Activated CD4-positive, alpha-beta T cell treated with anti-CD3 and anti-CD28 coated beads for 36 hours (primary cell): ENCODE measurements at regions not wholly inside any gene's neighbourhood (a gene's known extent, or its start where the extent isn't known, plus 50 kb on each side); places are given as distances from the start of the nearest gene placed in this dataset.
A peak's percentile ranks its signal among the peaks of the same experiment; 100 is the strongest.
"Not testable (repeated sequence)": the region's sequence is repeated elsewhere in the genome, so short reads cannot be mapped to it uniquely, and the experiment has no call there.

Experiments
- ATAC-seq: fragments of 200-7000 bp; cut with Tn5 transposase; one replicate; pipeline ENCODE4 v1.10.0; 2021; ENCODE audit warnings: mild to moderate bottlenecking, moderate library complexity
- CTCF ChIA-PET: fragments of 350-600 bp; sonication (Branson Sonifier 250); formaldehyde crosslinking; loops from one replicate; lab custom pipeline; 2021; ENCODE audit warnings: antibody characterized with exemption; lab: Charles Lee
- POLR2A ChIA-PET: fragments of 350-600 bp; sonication (Branson Sonifier 250); formaldehyde crosslinking; loops from one replicate; lab custom pipeline; 2021; ENCODE audit warnings: antibody characterized with exemption, inconsistent platforms; lab: Charles Lee
- DNase-seq: peaks from one replicate; pipeline ENCODE4 v3.0.0-alpha.2; 2020
- H3K27ac Mint-ChIP-seq: one replicate; pipeline ENCODE4 v1.8.0; 2021; ENCODE audit warnings: mixed read lengths
- H3K27me3 Mint-ChIP-seq: one replicate; pipeline ENCODE4 v1.8.0; 2021; ENCODE audit warnings: mixed read lengths
- H3K36me3 Mint-ChIP-seq: one replicate; pipeline ENCODE4 v1.8.0; 2021; ENCODE audit warnings: low read depth, mixed read lengths
- H3K4me1 Mint-ChIP-seq: one replicate; pipeline ENCODE4 v1.8.0; 2021; ENCODE audit warnings: mixed read lengths
- H3K4me3 Mint-ChIP-seq: one replicate; pipeline ENCODE4 v1.8.0; 2021; ENCODE audit warnings: mild to moderate bottlenecking, moderate library complexity, mixed read lengths
- H3K9me3 Mint-ChIP-seq: one replicate; pipeline ENCODE4 v1.8.0; 2021; ENCODE audit warnings: low read depth, mixed read lengths
- intact Hi-C, 2 experiments: fragments of 100-400 bp; cut with DNase I in 1 of 2; cut with micrococcal nuclease in 1 of 2; formaldehyde crosslinking; loops; one replicate each; pipeline versions ENCODE4 v1.14.2 to v1.15.1; 2022 to 2024; cut with DNase I, micrococcal nuclease

- no peak overlapping the region for H3K4me3 Mint-ChIP-seq
- intact Hi-C loops, result loop anchor here (2.0 to 10.0 kb wide), 7 partner anchors 45 to 1129 kb away; no protein-coding TSS in a partner anchor
- ATAC-seq (no peak), DNase-seq (no peak)
- ChIA-PET POLR2A (no interaction called here), CTCF (no interaction called here)
- H3K27me3 Mint-ChIP-seq, result no peaks in the 10 kb centered on the region
- peaks cover 1% of the 10 kb centered on the region for H3K36me3 Mint-ChIP-seq
- H3K27ac Mint-ChIP-seq, result peak overlapping the region; percentile 37
- H3K4me1 Mint-ChIP-seq, result peaks cover 74% of the 10 kb centered on the region
- H3K9me3 Mint-ChIP-seq, result no peaks in the 10 kb centered on the region
Observed at GRCh38 chrX:46324166-46324565, 221.1 kb downstream of the ZNF674 start.

- ATAC-seq, H3K36me3 Mint-ChIP-seq, CTCF ChIA-PET, H3K9me3 Mint-ChIP-seq, DNase-seq, H3K27me3 Mint-ChIP-seq, POLR2A ChIA-PET, H3K4me3 Mint-ChIP-seq: not testable (repeated sequence)
- intact Hi-C loops, result loop anchor here (5.0 to 10.0 kb wide), 6 partner anchors 46 to 1128 kb away; no protein-coding TSS in a partner anchor
- H3K27ac Mint-ChIP-seq, result peak overlapping the region; percentile 79
- peaks cover 80% of the 10 kb centered on the region for H3K4me1 Mint-ChIP-seq
Observed at GRCh38 chrX:46322929-46323328, 222.3 kb downstream of the ZNF674 start.

GRCh38 chrX:46321676-46322075 is 223.5 kb downstream of the ZNF674 start:
- Mint-ChIP-seq H3K36me3 (peaks cover 1% of the 10 kb centered on the region), H3K4me1 (peaks cover 80% of the 10 kb centered on the region), H3K27ac (peak overlapping the region; percentile 91), H3K4me3 (no peak overlapping the region), H3K9me3 (no peaks in the 10 kb centered on the region), H3K27me3 (no peaks in the 10 kb centered on the region)
- no peak for ATAC-seq
- ChIA-PET POLR2A (no interaction called here), CTCF (no interaction called here)
- DNase-seq, result no peak
- intact Hi-C loops, result loop anchor here (2.0 to 10.0 kb wide), 7 partner anchors 44 to 1127 kb away; no protein-coding TSS in a partner anchor

GRCh38 chrX:46319750-46320149 is 225.5 kb downstream of the ZNF674 start:
- ATAC-seq (no peak), DNase-seq (no peak)
- no peak overlapping the region for H3K4me3 Mint-ChIP-seq
- no peaks in the 10 kb centered on the region for H3K27me3 Mint-ChIP-seq
- ChIA-PET POLR2A (no interaction called here), CTCF (interaction anchor here (1.0 kb wide), 1 partner anchor 57 kb away, joined by 3 read pairs; no protein-coding TSS in a partner anchor)
- peaks cover 1% of the 10 kb centered on the region for H3K36me3 Mint-ChIP-seq
- peak overlapping the region; percentile 91 for H3K27ac Mint-ChIP-seq
- intact Hi-C loops, result loop anchor here (2.0 to 10.0 kb wide), 7 partner anchors 42 to 1125 kb away; no protein-coding TSS in a partner anchor
- peaks cover 65% of the 10 kb centered on the region for H3K4me1 Mint-ChIP-seq
- no peaks in the 10 kb centered on the region for H3K9me3 Mint-ChIP-seq

GRCh38 chrX:46318551-46318950 is 226.7 kb downstream of the ZNF674 start:
- Mint-ChIP-seq H3K27ac (no peak overlapping the region), H3K27me3 (no peaks in the 10 kb centered on the region), H3K4me3 (no peak overlapping the region), H3K9me3 (no peaks in the 10 kb centered on the region), H3K36me3 (peaks cover 1% of the 10 kb centered on the region), H3K4me1 (peaks cover 56% of the 10 kb centered on the region)
- no peak for DNase-seq
- ChIA-PET CTCF (no interaction called here), POLR2A (no interaction called here)
- intact Hi-C loops, result no loop called here
- no peak for ATAC-seq

- ChIA-PET POLR2A (no interaction called here), CTCF (no interaction called here)
- Mint-ChIP-seq H3K9me3 (no peaks in the 10 kb centered on the region), H3K4me1 (peaks cover 43% of the 10 kb centered on the region), H3K27me3 (no peaks in the 10 kb centered on the region), H3K27ac (no peak overlapping the region), H3K36me3 (no peaks in the 10 kb centered on the region), H3K4me3 (no peak overlapping the region)
- no peak for ATAC-seq
- intact Hi-C loops, result no loop called here
- DNase-seq, result no peak
Observed at GRCh38 chrX:46317163-46317562, 228.1 kb downstream of the ZNF674 start.

DNA sequence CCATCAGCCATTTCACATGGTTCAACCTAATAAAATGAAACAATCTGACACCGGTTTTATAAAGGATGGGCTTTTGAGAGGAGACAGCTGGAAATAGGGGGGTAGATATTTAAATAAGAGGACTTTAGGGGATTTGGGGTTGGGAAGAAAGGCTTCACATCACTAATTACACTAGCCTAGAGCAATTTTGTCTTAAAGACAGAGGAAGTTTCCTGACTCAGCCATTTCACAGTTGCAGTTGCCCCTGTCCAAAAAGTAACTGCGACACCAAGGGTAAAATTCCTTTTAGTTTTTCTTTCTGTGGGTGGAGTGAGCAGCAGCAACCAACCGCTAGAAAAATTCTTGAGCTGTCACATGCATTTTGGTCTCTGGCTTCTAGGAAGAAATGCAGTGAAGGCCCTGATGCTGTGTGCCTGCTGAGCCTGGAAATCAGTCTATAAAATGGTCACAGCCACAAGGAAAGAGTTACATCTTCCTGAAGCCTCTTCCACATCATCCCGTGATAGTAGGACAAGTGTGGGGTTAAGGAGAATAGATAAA is 233.6 kb downstream of the ZNF674 start:
- H3K4me1 Mint-ChIP-seq, result peaks cover 16% of the 10 kb centered on the region
- no peak overlapping the region for H3K4me3 Mint-ChIP-seq
- ATAC-seq (no peak), DNase-seq (no peak)
- H3K27ac Mint-ChIP-seq, result peak overlapping the region; percentile 14
- H3K36me3 Mint-ChIP-seq, result no peaks in the 10 kb centered on the region
- no peaks in the 10 kb centered on the region for H3K9me3 Mint-ChIP-seq
- CTCF ChIA-PET, result no interaction called here
- POLR2A ChIA-PET, result no interaction called here
- intact Hi-C loops, result loop anchor here in 1 of 2 experiments (1.0 kb wide), 1 partner anchor 14 kb away; no protein-coding TSS in a partner anchor
- H3K27me3 Mint-ChIP-seq, result no peaks in the 10 kb centered on the region

DNA sequence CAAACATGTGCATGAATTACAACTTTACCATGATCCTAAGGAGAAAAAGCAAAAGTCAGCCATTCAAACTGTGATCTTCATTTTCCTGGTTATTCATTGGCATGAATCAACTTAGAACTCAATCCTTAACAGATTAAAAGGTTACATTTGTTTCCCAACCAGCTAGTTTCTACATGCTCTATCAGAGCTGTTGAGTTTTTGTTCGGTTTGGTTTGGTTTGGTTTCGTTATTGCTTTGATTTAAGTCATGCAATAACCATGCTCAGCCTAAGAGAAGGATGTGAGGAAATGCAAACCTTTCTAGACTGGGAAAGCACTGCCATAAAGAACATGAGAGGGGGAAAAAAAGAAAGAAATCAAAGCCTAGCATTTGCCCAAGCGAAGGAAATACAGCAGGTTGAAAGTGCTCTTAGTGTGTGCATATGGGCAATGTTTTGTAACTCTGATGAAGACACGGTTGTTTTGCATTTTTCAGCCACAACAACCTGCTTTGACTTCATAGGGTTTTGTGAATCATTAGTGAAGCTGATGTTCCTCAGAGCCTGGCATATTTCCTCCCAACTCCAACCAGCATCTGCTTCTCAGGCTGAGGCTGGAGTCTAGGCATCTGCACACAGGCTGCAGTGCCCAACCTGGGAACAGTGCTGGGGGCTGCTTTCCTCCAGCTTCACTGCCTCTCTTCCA is 234.3 kb downstream of the ZNF674 start:
- H3K4me3 Mint-ChIP-seq, result no peak overlapping the region
- ChIA-PET POLR2A (no interaction called here), CTCF (no interaction called here)
- H3K4me1 Mint-ChIP-seq, result peaks cover 16% of the 10 kb centered on the region
- peak; percentile 84 for ATAC-seq
- intact Hi-C loops, result loop anchor here in 1 of 2 experiments (1.0 kb wide), 1 partner anchor 14 kb away; no protein-coding TSS in a partner anchor
- no peak for DNase-seq
- H3K27ac Mint-ChIP-seq, result peak overlapping the region; percentile 62
- no peaks in the 10 kb centered on the region for H3K27me3 Mint-ChIP-seq
- H3K36me3 Mint-ChIP-seq, result no peaks in the 10 kb centered on the region
- peaks cover under 1% of the 10 kb centered on the region for H3K9me3 Mint-ChIP-seq

DNA sequence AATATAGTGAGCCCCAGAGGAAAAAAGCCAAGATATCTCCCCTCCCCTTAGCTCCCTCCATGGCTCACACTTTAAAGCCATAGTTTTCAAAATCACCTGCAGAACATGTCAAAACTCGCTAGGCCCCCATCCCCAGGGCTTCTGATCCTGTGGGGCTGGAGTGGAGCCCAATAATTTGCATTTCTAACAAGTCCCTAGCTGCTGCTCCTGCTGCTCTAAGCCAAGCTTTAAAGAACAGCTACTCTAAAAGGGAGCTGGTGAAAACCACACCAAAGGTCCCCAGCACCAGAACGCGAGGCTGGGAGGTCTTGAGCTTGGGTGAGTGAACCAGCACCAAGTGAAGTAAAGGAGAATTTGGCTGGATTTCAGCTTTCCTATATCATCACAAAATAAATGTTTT is 237.1 kb downstream of the ZNF674 start:
- H3K9me3 Mint-ChIP-seq, result peaks cover 5% of the 10 kb centered on the region
- ATAC-seq (no peak), DNase-seq (no peak)
- intact Hi-C loops, result no loop called here
- H3K4me3 Mint-ChIP-seq, result no peak overlapping the region
- CTCF ChIA-PET, result interaction anchor here (1.0 kb wide), 1 partner anchor 68 kb away, joined by 3 read pairs; no protein-coding TSS in a partner anchor
- H3K27me3 Mint-ChIP-seq, result no peaks in the 10 kb centered on the region
- peaks cover 2% of the 10 kb centered on the region for H3K36me3 Mint-ChIP-seq
- POLR2A ChIA-PET, result no interaction called here
- no peak overlapping the region for H3K27ac Mint-ChIP-seq
- H3K4me1 Mint-ChIP-seq, result peaks cover 16% of the 10 kb centered on the region

- no peaks in the 10 kb centered on the region for H3K27me3 Mint-ChIP-seq
- no peak for ATAC-seq
- H3K36me3 Mint-ChIP-seq, result peaks cover 2% of the 10 kb centered on the region
- H3K27ac Mint-ChIP-seq, result no peak overlapping the region
- ChIA-PET CTCF (no interaction called here), POLR2A (no interaction called here)
- no peak overlapping the region for H3K4me3 Mint-ChIP-seq
- H3K9me3 Mint-ChIP-seq, result peaks cover 5% of the 10 kb centered on the region
- peaks cover 11% of the 10 kb centered on the region for H3K4me1 Mint-ChIP-seq
- intact Hi-C loops, result no loop called here
- DNase-seq, result no peak
Observed at GRCh38 chrX:46306103-46306502, 239.1 kb downstream of the ZNF674 start.

GRCh38 chrX:46305431-46305830 is 239.8 kb downstream of the ZNF674 start:
- Mint-ChIP-seq H3K27ac (no peak overlapping the region), H3K4me3 (no peak overlapping the region), H3K36me3 (peaks cover 2% of the 10 kb centered on the region), H3K4me1 (peaks cover 5% of the 10 kb centered on the region), H3K9me3 (peaks cover 5% of the 10 kb centered on the region), H3K27me3 (no peaks in the 10 kb centered on the region)
- DNase-seq (no peak), ATAC-seq (no peak)
- intact Hi-C loops, result no loop called here
- ChIA-PET POLR2A (no interaction called here), CTCF (no interaction called here)

DNA sequence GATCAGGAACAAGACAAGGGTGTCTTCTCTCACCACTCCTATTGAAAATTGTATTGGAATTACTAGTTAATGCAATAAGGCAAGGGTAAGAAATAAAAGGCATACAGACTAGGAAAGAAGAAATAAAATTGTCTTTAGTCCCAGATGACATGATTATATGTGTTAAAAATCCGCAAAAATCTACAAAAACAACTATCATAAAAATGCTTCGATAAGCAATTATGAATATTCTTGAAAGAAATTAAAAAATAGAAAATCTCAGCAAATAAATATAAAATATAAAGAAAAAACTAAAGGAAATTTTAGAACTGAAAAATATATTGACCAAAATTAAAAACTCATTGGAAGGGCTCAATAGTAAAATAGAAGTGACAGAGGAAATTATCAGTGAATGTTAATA is 243.3 kb downstream of the ZNF674 start:
- POLR2A ChIA-PET, result no interaction called here
- ATAC-seq (no peak), DNase-seq (no peak)
- Mint-ChIP-seq H3K4me3 (no peak overlapping the region), H3K9me3 (peaks cover 5% of the 10 kb centered on the region), H3K27me3 (no peaks in the 10 kb centered on the region), H3K4me1 (no peaks in the 10 kb centered on the region), H3K27ac (no peak overlapping the region), H3K36me3 (peaks cover 2% of the 10 kb centered on the region)
- CTCF ChIA-PET, result no interaction called here
- intact Hi-C loops, result no loop called here
